ENCODE measurements at regions not wholly inside any gene's neighbourhood (a gene's known extent, or its start where the extent isn't known, plus 50 kb on each side); places are given as distances from the start of the nearest gene placed in this dataset.

DNA sequence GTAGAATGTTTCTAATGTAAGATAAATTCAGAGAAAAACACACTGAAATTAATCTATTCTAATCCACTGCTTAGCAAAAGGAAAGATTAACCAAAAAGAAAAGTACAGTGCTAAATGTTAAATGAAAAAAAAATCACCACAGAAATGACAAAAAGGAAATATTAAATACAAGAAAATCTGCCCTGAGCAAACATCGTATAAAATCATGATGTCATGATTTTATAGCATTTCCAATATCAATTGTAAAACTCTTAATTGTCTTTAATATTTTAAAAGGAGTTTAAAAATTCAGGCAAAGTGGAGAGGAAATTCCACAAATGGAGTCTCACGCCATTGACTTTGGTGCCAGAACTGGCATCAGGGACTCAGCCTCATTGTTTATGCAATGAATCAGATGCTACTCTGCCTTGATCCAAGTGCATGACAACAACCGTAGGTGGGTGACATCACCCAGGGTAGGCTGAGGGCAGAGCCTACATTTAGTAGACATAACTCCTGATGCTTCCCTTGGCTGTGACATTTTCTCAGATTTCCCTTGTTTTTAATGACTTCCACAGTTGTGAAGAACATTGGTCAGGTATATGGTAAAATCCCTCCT lies 696.8 kb downstream of the SEMA5A start:
- Histone ChIP-seq H3K27me3 (ENCODE audit: control insufficient read depth in 1 of 2, insufficient read depth in 2 of 2, low read length in 2 of 2) (no peaks in the 10 kb centered on the region), H3K36me3 (ENCODE audit: insufficient read depth, low read length) (no peaks in the 10 kb centered on the region), H3K4me1 (ENCODE audit: insufficient read depth, low read length) (no peaks in the 10 kb centered on the region), H3K27ac (ENCODE audit: low read depth in 1 of 2, low read length in 2 of 2) (no peak overlapping the region), H3K4me3 (ENCODE audit: low read length) (no peak overlapping the region), H3K9me3 (ENCODE audit: control insufficient read depth in 1 of 2, insufficient read depth in 1 of 2, low read length in 2 of 2) (peaks cover 0 to 3% of the 10 kb centered on the region in 2 experiments)
- no peaks in the 10 kb centered on the region for H3K36me3 Mint-ChIP-seq (ENCODE audit: low read depth)
- no peak for DNase-seq
- TF ChIP-seq, protein P1, sequence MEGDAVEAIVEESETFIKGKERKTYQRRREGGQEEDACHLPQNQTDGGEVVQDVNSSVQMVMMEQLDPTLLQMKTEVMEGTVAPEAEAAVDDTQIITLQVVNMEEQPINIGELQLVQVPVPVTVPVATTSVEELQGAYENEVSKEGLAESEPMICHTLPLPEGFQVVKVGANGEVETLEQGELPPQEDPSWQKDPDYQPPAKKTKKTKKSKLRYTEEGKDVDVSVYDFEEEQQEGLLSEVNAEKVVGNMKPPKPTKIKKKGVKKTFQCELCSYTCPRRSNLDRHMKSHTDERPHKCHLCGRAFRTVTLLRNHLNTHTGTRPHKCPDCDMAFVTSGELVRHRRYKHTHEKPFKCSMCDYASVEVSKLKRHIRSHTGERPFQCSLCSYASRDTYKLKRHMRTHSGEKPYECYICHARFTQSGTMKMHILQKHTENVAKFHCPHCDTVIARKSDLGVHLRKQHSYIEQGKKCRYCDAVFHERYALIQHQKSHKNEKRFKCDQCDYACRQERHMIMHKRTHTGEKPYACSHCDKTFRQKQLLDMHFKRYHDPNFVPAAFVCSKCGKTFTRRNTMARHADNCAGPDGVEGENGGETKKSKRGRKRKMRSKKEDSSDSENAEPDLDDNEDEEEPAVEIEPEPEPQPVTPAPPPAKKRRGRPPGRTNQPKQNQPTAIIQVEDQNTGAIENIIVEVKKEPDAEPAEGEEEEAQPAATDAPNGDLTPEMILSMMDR (IDR thresholded peaks at IDR 0.05), result no peak
- H3K4me3 Mint-ChIP-seq, result no peak overlapping the region
- H3K4me1 Mint-ChIP-seq (ENCODE audit: low read depth), result no peaks in the 10 kb centered on the region
- ATAC-seq (ENCODE audit: poor library complexity), result no peak
- H3K27ac Mint-ChIP-seq, result no peak overlapping the region
- H3K9me3 Mint-ChIP-seq, result peaks cover 5% of the 10 kb centered on the region
- POLR2A ChIA-PET, result no interaction called here
- intact Hi-C loops (cut with DNase I, micrococcal nuclease), result no loop called here
- CTCF ChIA-PET, result no interaction called here
- no peaks in the 10 kb centered on the region for H3K27me3 Mint-ChIP-seq

DNA sequence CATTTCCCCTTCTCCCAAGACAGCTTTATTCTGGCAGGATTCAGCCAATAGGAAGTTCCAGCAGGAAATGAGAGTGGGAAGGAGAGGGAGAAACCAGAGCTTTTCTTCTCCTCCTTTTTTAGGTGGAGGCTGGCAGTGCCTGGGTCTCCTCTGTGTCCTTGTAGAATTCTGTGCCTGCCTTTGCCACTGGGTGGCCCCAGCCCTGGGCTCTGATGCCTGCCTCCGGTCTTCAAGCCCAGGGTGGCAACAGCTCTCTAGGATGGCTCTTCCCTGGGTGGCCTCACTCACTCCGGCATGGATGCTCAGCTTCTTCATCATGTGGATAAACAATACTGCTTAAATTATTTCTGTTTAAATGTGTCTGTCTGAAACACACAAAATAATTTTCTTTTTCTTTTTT lies 694.8 kb downstream of the SEMA5A start:
- H3K4me3 Mint-ChIP-seq, result no peak overlapping the region
- DNase-seq (no peak), ATAC-seq (ENCODE audit: poor library complexity) (no peak)
- Histone ChIP-seq H3K9me3 (ENCODE audit: control insufficient read depth in 1 of 2, insufficient read depth in 1 of 2, low read length in 2 of 2) (no peaks in the 10 kb centered on the region), H3K27ac (ENCODE audit: low read depth in 1 of 2, low read length in 2 of 2) (no peak overlapping the region), H3K4me3 (ENCODE audit: low read length) (no peak overlapping the region), H3K36me3 (ENCODE audit: insufficient read depth, low read length) (no peaks in the 10 kb centered on the region), H3K27me3 (ENCODE audit: control insufficient read depth in 1 of 2, insufficient read depth in 2 of 2, low read length in 2 of 2) (no peaks in the 10 kb centered on the region), H3K4me1 (ENCODE audit: insufficient read depth, low read length) (no peaks in the 10 kb centered on the region)
- H3K36me3 Mint-ChIP-seq (ENCODE audit: low read depth), result no peaks in the 10 kb centered on the region
- H3K27ac Mint-ChIP-seq, result no peak overlapping the region
- intact Hi-C loops (cut with DNase I, micrococcal nuclease), result no loop called here
- no peaks in the 10 kb centered on the region for H3K4me1 Mint-ChIP-seq (ENCODE audit: low read depth)
- TF ChIP-seq, protein P1 (IDR thresholded peaks at IDR 0.05), result no peak
- peaks cover 5% of the 10 kb centered on the region for H3K9me3 Mint-ChIP-seq
- CTCF ChIA-PET, result no interaction called here
- POLR2A ChIA-PET, result no interaction called here
- no peaks in the 10 kb centered on the region for H3K27me3 Mint-ChIP-seq

DNA sequence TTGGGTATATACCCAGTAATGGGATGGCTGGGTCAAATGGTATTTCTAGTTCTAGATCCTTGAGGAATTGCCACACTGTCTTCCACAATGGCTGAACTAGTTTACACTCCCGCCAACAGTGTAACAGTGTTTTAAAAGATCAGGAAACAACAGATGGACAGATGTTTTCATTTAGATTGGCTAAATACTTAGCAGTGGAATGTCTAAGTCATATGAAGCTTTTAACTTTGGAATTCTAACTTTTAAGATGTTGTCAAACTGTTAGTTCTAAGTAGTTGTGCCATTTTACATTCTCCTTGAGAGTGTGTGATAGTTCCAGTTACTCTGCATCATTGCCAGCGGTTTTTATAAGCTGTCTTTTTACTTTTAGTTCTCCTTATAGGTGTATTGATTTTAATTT lies 688.8 kb downstream of the SEMA5A start:
- Mint-ChIP-seq H3K27ac (no peak overlapping the region), H3K4me1 (ENCODE audit: low read depth) (no peaks in the 10 kb centered on the region), H3K36me3 (ENCODE audit: low read depth) (no peaks in the 10 kb centered on the region), H3K27me3 (no peaks in the 10 kb centered on the region), H3K4me3 (no peak overlapping the region), H3K9me3 (peaks cover 3% of the 10 kb centered on the region)
- Histone ChIP-seq H3K36me3 (ENCODE audit: insufficient read depth, low read length) (no peaks in the 10 kb centered on the region), H3K9me3 (ENCODE audit: control insufficient read depth in 1 of 2, insufficient read depth in 1 of 2, low read length in 2 of 2) (no peaks in the 10 kb centered on the region), H3K4me1 (ENCODE audit: insufficient read depth, low read length) (no peaks in the 10 kb centered on the region), H3K27ac (ENCODE audit: low read depth in 1 of 2, low read length in 2 of 2) (no peak overlapping the region), H3K4me3 (ENCODE audit: low read length) (no peak overlapping the region), H3K27me3 (ENCODE audit: control insufficient read depth in 1 of 2, insufficient read depth in 2 of 2, low read length in 2 of 2) (no peaks in the 10 kb centered on the region)
- POLR2A ChIA-PET, result no interaction called here
- TF ChIP-seq, protein P1 (IDR thresholded peaks at IDR 0.05), result no peak
- ATAC-seq (ENCODE audit: poor library complexity), result no peak
- CTCF ChIA-PET, result no interaction called here
- DNase-seq, result no peak
- intact Hi-C loops (cut with DNase I, micrococcal nuclease), result no loop called here
